Liver (tissue), 3 donors: ENCODE measurements at regions not wholly inside any gene's neighbourhood (a gene's known extent, or its start where the extent isn't known, plus 50 kb on each side); places are given as distances from the start of the nearest gene placed in this dataset.

Source experiments
- CTCF ChIP-seq: fragments of 150-350 bp; IDR thresholded peaks from 2 replicates; pipeline ENCODE4 v1.5.1; 2017; ENCODE audit warnings: improper control_type of control experiment, low read depth, low read length; ENCODE audit not compliant: missing input control
- JUND ChIP-seq, 2 donors: IDR thresholded peaks; 2 replicates each; pipeline ENCODE4 v1.6.1; 2016; ENCODE audit warnings: antibody characterized with exemption in 2 of 2
- MAX ChIP-seq: IDR thresholded peaks from 2 replicates; pipeline ENCODE4 v1.6.1; 2016; ENCODE audit warnings: antibody characterized with exemption
- RAD21 ChIP-seq, 2 donors: IDR thresholded peaks; 2 replicates each; pipeline ENCODE4 v1.6.1; 2016; ENCODE audit warnings: antibody characterized with exemption in 2 of 2, mild to moderate bottlenecking in 2 of 2
- REST ChIP-seq: IDR thresholded peaks from 2 replicates; pipeline ENCODE4 v1.6.1; 2016; ENCODE audit warnings: antibody characterized with exemption, mild to moderate bottlenecking
- TAF1 ChIP-seq: conservative IDR thresholded peaks from 2 replicates; pipeline ENCODE4 v1.6.1; 2016; ENCODE audit warnings: antibody characterized with exemption, mild to moderate bottlenecking
- YY1 ChIP-seq: IDR thresholded peaks from 2 replicates; pipeline ENCODE4 v1.6.1; 2016; ENCODE audit warnings: antibody characterized with exemption, mild to moderate bottlenecking
- donor health status: healthy.
- donor health status: healthy.

GRCh38 chr3:153762411-153763235, 358.6 kb upstream of the ARHGEF26 start:
- TF ChIP-seq CTCF, result no peak
- no peak for TF ChIP-seq TAF1
- TF ChIP-seq YY1, result no peak
- TF ChIP-seq JUND (IDR thresholded peaks at IDR 0.05), result no peak
- no peak for TF ChIP-seq RAD21 (IDR thresholded peaks at IDR 0.05)
- no peak for TF ChIP-seq MAX
- TF ChIP-seq REST, result no peak
